IMR-90 (cell line): ENCODE measurements at regions not wholly inside any gene's neighbourhood (a gene's known extent, or its start where the extent isn't known, plus 50 kb on each side); places are given as distances from the start of the nearest gene placed in this dataset.

Source experiments
- ATAC-seq: fragments of 200-7000 bp; cut with Tn5 transposase; 2 replicates; pipeline ENCODE4 v1.9.1; 2020; ENCODE audit warnings: low read depth, mild to moderate bottlenecking, moderate library complexity
- BruUV-seq: library from RNA; stranded (reverse); fragments of 400-500 nt; replicated peaks from 2 replicates; lab custom pipeline; 2021; lab: Mats Ljungman, UMichigan
- CTCF ChIA-PET: fragments of 300-600 bp; formaldehyde crosslinking; extraction: SDS; loops from one replicate; lab custom pipeline; 2021; ENCODE audit warnings: antibody characterized with exemption; lab: Yijun Ruan, JAX
- POLR2A ChIA-PET: fragments of 300-600 bp; sonication (Branson Sonifier 250); formaldehyde crosslinking; loops from one replicate; lab custom pipeline; 2022; ENCODE audit warnings: antibody characterized with exemption; ENCODE audit not compliant: unreplicated experiment; lab: Charles Lee
- DNase-seq: peaks from one replicate; pipeline ENCODE4 v3.0.0; 2013
- H2AFZ ChIP-seq: replicated peaks from 2 replicates; pipeline ENCODE3; 2013; ENCODE audit warnings: low read length, mild to moderate bottlenecking; ENCODE audit not compliant: poor library complexity
- H2AK5ac ChIP-seq: 2 replicates; pipeline ENCODE4 v1.6.1; 2013; ENCODE audit warnings: low read depth, low read length, inconsistent platforms
- H2AK9ac ChIP-seq: replicated peaks from 2 replicates; pipeline ENCODE3; 2013; ENCODE audit warnings: mild to moderate bottlenecking, low read depth, low read length, moderate library complexity; ENCODE audit not compliant: poor library complexity
- H2BK120ac ChIP-seq: 2 replicates; pipeline ENCODE4 v1.6.1; 2013; ENCODE audit warnings: low read depth, low read length, inconsistent platforms
- H2BK15ac ChIP-seq: 3 replicates; pipeline ENCODE4 v1.6.1; 2013; ENCODE audit warnings: low read depth, low read length, inconsistent platforms
- H2BK20ac ChIP-seq: 2 replicates; pipeline ENCODE4 v1.6.1; 2013; ENCODE audit warnings: low read depth, mild to moderate bottlenecking, inconsistent platforms, low read length, moderate library complexity
- H2BK5ac ChIP-seq: 2 replicates; pipeline ENCODE4 v1.6.1; 2013; ENCODE audit warnings: mild to moderate bottlenecking, low read depth, low read length, inconsistent platforms; ENCODE audit not compliant: poor library complexity, severe bottlenecking
- H3K14ac ChIP-seq: replicated peaks from 2 replicates; pipeline ENCODE4 v1.6.1; 2013; ENCODE audit warnings: low read depth, low read length, inconsistent platforms
- H3K18ac ChIP-seq: 2 replicates; pipeline ENCODE4 v1.6.1; 2013; ENCODE audit warnings: low read depth, low read length, control low read depth
- H3K23ac ChIP-seq: 2 replicates; pipeline ENCODE4 v1.6.1; 2013; ENCODE audit warnings: low read depth, low read length, inconsistent platforms
- H3K27ac ChIP-seq: 2 replicates; pipeline ENCODE4 v1.5.1; 2013; ENCODE audit warnings: mild to moderate bottlenecking, control low read depth, low read length; ENCODE audit not compliant: insufficient read depth
- H3K27me3 ChIP-seq: 2 replicates; pipeline ENCODE4 v1.6.1; 2013; ENCODE audit warnings: low read length; ENCODE audit not compliant: control insufficient read depth, insufficient read depth
- H3K36me3 ChIP-seq: 2 replicates; pipeline ENCODE4 v1.6.1; 2013; ENCODE audit warnings: low read length, mixed read lengths; ENCODE audit not compliant: control insufficient read depth, insufficient read depth
- H3K4ac ChIP-seq: 2 replicates; pipeline ENCODE4 v1.6.1; 2013; ENCODE audit warnings: low read depth, low read length, inconsistent platforms
- H3K4me1 ChIP-seq: 2 replicates; pipeline ENCODE4 v1.6.1; 2013; ENCODE audit warnings: low read length, mixed read lengths; ENCODE audit not compliant: control insufficient read depth, insufficient read depth
- H3K4me2 ChIP-seq: 2 replicates; pipeline ENCODE4 v1.6.1; 2013; ENCODE audit warnings: low read depth, mild to moderate bottlenecking, control low read depth, low read length, moderate library complexity
- H3K4me3 ChIP-seq: 2 replicates; pipeline ENCODE4 v1.5.1; 2013; ENCODE audit warnings: low read depth, mild to moderate bottlenecking, control low read depth, low read length, moderate library complexity; ENCODE audit not compliant: insufficient read depth
- H3K56ac ChIP-seq: 2 replicates; pipeline ENCODE4 v1.6.1; 2013; ENCODE audit warnings: low read length, inconsistent platforms; ENCODE audit not compliant: insufficient read depth; ENCODE audit errors: extremely low read depth
- H3K79me1 ChIP-seq, 2 experiments: 2 replicates each; pipeline ENCODE4 v1.6.1; 2013; ENCODE audit warnings: low read length in 2 of 2, inconsistent platforms in 1 of 2, low read depth in 1 of 2
- H3K9ac ChIP-seq: 2 replicates; pipeline ENCODE4 v1.6.1; 2013; ENCODE audit warnings: low read depth, low read length, control low read depth
- H3K9me1 ChIP-seq: 2 replicates; pipeline ENCODE4 v1.6.1; 2013; ENCODE audit warnings: low read length, inconsistent platforms; ENCODE audit not compliant: insufficient read depth
- H3K9me3 ChIP-seq: 2 replicates; pipeline ENCODE4 v1.6.1; 2013; ENCODE audit warnings: low read length; ENCODE audit not compliant: control insufficient read depth, insufficient read depth
- H4K20me1 ChIP-seq: 2 replicates; pipeline ENCODE4 v1.6.1; 2013; ENCODE audit warnings: low read length, inconsistent platforms; ENCODE audit not compliant: insufficient read depth
- H4K5ac ChIP-seq: 2 replicates; pipeline ENCODE4 v1.6.1; 2013; ENCODE audit warnings: mild to moderate bottlenecking, low read depth, low read length, control low read depth
- H4K8ac ChIP-seq, 2 experiments: 2 replicates each; pipeline ENCODE4 v1.6.1; 2013; ENCODE audit warnings: low read depth in 2 of 2, low read length in 2 of 2, control low read depth in 1 of 2, inconsistent platforms in 1 of 2
- H4K91ac ChIP-seq: 2 replicates; pipeline ENCODE4 v1.6.1; 2013; ENCODE audit warnings: low read depth, low read length, inconsistent platforms; ENCODE audit not compliant: insufficient read depth
- MXI1 ChIP-seq: IDR thresholded peaks from 2 replicates; pipeline ENCODE4 v1.6.1; 2012; ENCODE audit warnings: low read depth, mild to moderate bottlenecking, low read length, moderate library complexity, borderline replicate concordance
- WGBS, 2 experiments: methylation state at CpG; one replicate each; pipeline versions ENCODE4 v1.1.5 to v1.1.7; 2013; ENCODE audit warnings: missing lambda C conversion rate in 2 of 2; ENCODE audit not compliant: insufficient read length in 1 of 2; ENCODE audit errors: extremely low coverage in 2 of 2; 5-methylcytosine and 5-hydroxymethylcytosine counted together
- dilution Hi-C: fragments of 300-500 bp; cut with HindIII; formaldehyde crosslinking; loops from one replicate; pipeline ENCODE4 v1.14.3; 2018; ENCODE audit warnings: low sequenced_read_pairs; ENCODE audit not compliant: unreplicated experiment
- in situ Hi-C: fragments of 300-500 bp; cut with MboI; formaldehyde crosslinking; loops from 3 replicates; pipeline ENCODE4 v1.14.3; 2019; ENCODE audit warnings: low sequenced_read_pairs, inconsistent platforms, mixed read lengths
- intact Hi-C: fragments of 100-400 bp; cut with micrococcal nuclease; formaldehyde crosslinking; loops from 2 replicates; pipeline ENCODE4 v1.10.0; 2022
- TF ChIP-seq, protein P1 (sequence below): conservative IDR thresholded peaks from 2 replicates; pipeline ENCODE4 v1.5.1; 2012; ENCODE audit warnings: mild to moderate bottlenecking, low read depth, low read length, improper control_type of control experiment
- TF ChIP-seq, protein P2 (sequence below): fragments of 150-350 bp; IDR thresholded peaks from 2 replicates; pipeline ENCODE4 v1.6.1; 2016; ENCODE audit warnings: low read depth, mild to moderate bottlenecking, low read length, moderate library complexity, borderline replicate concordance

DNA sequence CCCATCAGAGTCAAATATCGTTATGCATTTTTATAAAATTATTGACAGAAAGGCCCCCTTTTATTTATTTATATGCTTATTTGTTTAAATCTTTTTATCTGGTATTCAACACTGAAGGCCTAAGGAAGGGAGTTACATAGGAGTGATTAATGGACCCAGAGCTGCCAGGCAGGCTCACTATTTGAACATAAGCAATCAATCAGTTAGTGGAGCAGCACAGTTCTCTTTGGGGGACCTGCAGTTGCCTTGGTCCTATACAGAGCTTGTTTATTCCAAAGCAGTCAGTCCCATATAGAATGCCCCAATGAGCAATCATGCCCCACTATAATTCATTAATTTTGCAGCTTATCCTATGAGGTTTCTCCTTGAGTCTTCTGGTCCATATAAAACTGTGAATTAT is 389.4 kb upstream of the GOT2 start:
- H3K14ac ChIP-seq: no peak overlapping the region
- no peak overlapping the region for H3K4me2 ChIP-seq
- no peak overlapping the region for H3K18ac ChIP-seq
- no peak overlapping the region for H2BK5ac ChIP-seq
- no peaks in the 10 kb centered on the region for H3K27me3 ChIP-seq
- H3K4me1 ChIP-seq: no peaks in the 10 kb centered on the region
- H2AFZ ChIP-seq: no peak overlapping the region
- CTCF ChIA-PET: interaction anchor here (1.2 kb wide), 1 partner anchor 8 kb away, joined by 4 read pairs; no protein-coding TSS in a partner anchor
- H4K5ac ChIP-seq: no peak overlapping the region
- no peak for TF ChIP-seq MXI1
- TF ChIP-seq, protein P1, sequence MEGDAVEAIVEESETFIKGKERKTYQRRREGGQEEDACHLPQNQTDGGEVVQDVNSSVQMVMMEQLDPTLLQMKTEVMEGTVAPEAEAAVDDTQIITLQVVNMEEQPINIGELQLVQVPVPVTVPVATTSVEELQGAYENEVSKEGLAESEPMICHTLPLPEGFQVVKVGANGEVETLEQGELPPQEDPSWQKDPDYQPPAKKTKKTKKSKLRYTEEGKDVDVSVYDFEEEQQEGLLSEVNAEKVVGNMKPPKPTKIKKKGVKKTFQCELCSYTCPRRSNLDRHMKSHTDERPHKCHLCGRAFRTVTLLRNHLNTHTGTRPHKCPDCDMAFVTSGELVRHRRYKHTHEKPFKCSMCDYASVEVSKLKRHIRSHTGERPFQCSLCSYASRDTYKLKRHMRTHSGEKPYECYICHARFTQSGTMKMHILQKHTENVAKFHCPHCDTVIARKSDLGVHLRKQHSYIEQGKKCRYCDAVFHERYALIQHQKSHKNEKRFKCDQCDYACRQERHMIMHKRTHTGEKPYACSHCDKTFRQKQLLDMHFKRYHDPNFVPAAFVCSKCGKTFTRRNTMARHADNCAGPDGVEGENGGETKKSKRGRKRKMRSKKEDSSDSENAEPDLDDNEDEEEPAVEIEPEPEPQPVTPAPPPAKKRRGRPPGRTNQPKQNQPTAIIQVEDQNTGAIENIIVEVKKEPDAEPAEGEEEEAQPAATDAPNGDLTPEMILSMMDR: no peak
- TF ChIP-seq, protein P2, sequence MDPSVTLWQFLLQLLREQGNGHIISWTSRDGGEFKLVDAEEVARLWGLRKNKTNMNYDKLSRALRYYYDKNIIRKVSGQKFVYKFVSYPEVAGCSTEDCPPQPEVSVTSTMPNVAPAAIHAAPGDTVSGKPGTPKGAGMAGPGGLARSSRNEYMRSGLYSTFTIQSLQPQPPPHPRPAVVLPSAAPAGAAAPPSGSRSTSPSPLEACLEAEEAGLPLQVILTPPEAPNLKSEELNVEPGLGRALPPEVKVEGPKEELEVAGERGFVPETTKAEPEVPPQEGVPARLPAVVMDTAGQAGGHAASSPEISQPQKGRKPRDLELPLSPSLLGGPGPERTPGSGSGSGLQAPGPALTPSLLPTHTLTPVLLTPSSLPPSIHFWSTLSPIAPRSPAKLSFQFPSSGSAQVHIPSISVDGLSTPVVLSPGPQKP: no peak
- dilution Hi-C loops: no loop called here
- H2BK120ac ChIP-seq: no peak overlapping the region
- DNase-seq (no peak), ATAC-seq (no peak)
- H3K27ac ChIP-seq: no peak overlapping the region
- H2BK15ac ChIP-seq: no peak overlapping the region
- in situ Hi-C loops: no loop called here
- intact Hi-C loops: no loop called here
- no peaks in the 10 kb centered on the region for H3K79me1 ChIP-seq
- H3K9me1 ChIP-seq: no peaks in the 10 kb centered on the region
- no peak overlapping the region for H4K8ac ChIP-seq
- H2BK20ac ChIP-seq: no peak overlapping the region
- H4K91ac ChIP-seq: no peak overlapping the region
- H3K9me3 ChIP-seq: no peaks in the 10 kb centered on the region
- WGBS, 2 experiments: no CpG with 5 or more reads among the region's 1 CpG
- H2AK9ac ChIP-seq: no peak overlapping the region
- H3K56ac ChIP-seq: no peak overlapping the region
- H4K20me1 ChIP-seq: no peaks in the 10 kb centered on the region
- H3K4me3 ChIP-seq: no peak overlapping the region
- POLR2A ChIA-PET: no interaction called here
- no peak overlapping the region for H3K23ac ChIP-seq
- H3K9ac ChIP-seq: no peak overlapping the region
- BruUV-seq: no TSS peak
- H2AK5ac ChIP-seq: no peak overlapping the region
- no peaks in the 10 kb centered on the region for H3K36me3 ChIP-seq
- no peak overlapping the region for H3K4ac ChIP-seq
